Body of pancreas (tissue), 4 donors: ENCODE measurements at regions not wholly inside any gene's neighbourhood (a gene's known extent, or its start where the extent isn't known, plus 50 kb on each side); places are given as distances from the start of the nearest gene placed in this dataset.

ENCODE experiments used
- ATAC-seq: fragments of 150-250 bp; one replicate; pipeline ENCODE4 v1.9.1; 2016
- DNase-seq, 4 donors: peaks; one replicate each; pipeline ENCODE4 v3.0.0-alpha.2; 2019
- H3K27ac ChIP-seq, 4 donors: fragments of 200-600 bp; sonication (generic); 1 replicate in 3 of 4; 2 replicates in 1 of 4; pipeline versions ENCODE4 v1.5.1 to v1.6.1; 2016 to 2019; ENCODE audit warnings: mild to moderate bottlenecking in 1 of 4, mixed read lengths in 1 of 4, moderate library complexity in 1 of 4
- H3K27me3 ChIP-seq, 2 donors: fragments of 200-600 bp; sonication (generic); one replicate each; pipeline ENCODE4 v1.6.0; 2016; ENCODE audit warnings: mild to moderate bottlenecking in 1 of 2
- H3K36me3 ChIP-seq, 2 donors: fragments of 200-600 bp; sonication (generic); replicated peaks in 1 of 2; 2 replicates each; pipeline ENCODE4 v1.5.1; 2016; ENCODE audit warnings: low read depth in 2 of 2; ENCODE audit not compliant: insufficient read depth in 1 of 2
- H3K4me1 ChIP-seq: fragments of 200-600 bp; sonication (generic); one replicate; pipeline ENCODE4 v1.6.0; 2016
- H3K4me3 ChIP-seq, 2 donors: fragments of 200-600 bp; sonication (generic); 1 replicate in 1 of 2; 2 replicates in 1 of 2; pipeline ENCODE4 v1.5.1; 2016 to 2019
- H3K9me3 ChIP-seq, 3 donors: fragments of 200-600 bp; sonication (generic); 1 replicate in 2 of 3; 2 replicates in 1 of 3; pipeline ENCODE4 v1.5.1; 2016
- POLR2A ChIP-seq, 3 donors: fragments of 450-650 bp; IDR thresholded peaks; one replicate each; pipeline ENCODE4 v1.6.1; 2016; ENCODE audit warnings: antibody characterized with exemption in 3 of 3, mild to moderate bottlenecking in 2 of 3
- WGBS, 2 donors: methylation state at CpG; one replicate each; pipeline ENCODE4 v1.1.5; 2017; 5-methylcytosine and 5-hydroxymethylcytosine counted together
- intact Hi-C: fragments of 100-400 bp; cut with DNase I; formaldehyde crosslinking; loops from one replicate; pipeline ENCODE4 v1.15.1; 2023
- TF ChIP-seq, protein P1 (sequence below), 7 experiments: fragments of 450-650 bp in 4 of 7; fragments of 200-600 bp in 3 of 7; sonication (generic) in 3 of 7; IDR thresholded peaks; one replicate each; pipeline ENCODE4 v1.5.1; 2016 to 2019; ENCODE audit warnings: antibody characterized with exemption in 7 of 7

DNA sequence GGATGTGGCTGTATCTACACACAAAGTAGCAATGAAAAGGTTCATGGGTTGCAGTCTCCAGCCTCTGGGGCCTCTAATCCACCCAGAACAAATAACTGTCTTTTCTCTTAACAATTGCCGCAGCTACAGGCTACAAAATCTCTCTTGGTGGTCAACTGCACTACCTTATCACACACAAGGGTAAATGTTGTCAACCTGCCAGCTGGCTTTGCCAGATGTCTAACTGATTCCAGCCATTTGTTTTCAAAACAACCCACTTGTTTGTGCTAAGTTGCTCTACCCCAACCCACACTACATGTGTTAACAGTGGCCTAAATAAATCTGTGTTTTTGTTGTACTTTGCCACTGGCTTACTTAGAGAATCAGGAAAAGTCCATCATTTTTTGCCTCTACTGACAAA lies 447.3 kb downstream of the TAFA4 start:
- ATAC-seq (no peak), DNase-seq (no peak)
- no peaks in the 10 kb centered on the region for H3K9me3 ChIP-seq
- H3K27me3 ChIP-seq = no peaks in the 10 kb centered on the region
- TF ChIP-seq POLR2A (IDR thresholded peaks at IDR 0.05) = no peak
- H3K4me3 ChIP-seq = no peak overlapping the region
- H3K36me3 ChIP-seq = no peaks in the 10 kb centered on the region
- intact Hi-C loops = no loop called here
- no peaks in the 10 kb centered on the region for H3K4me1 ChIP-seq
- WGBS, 2 donors = 29 to 40% methylated on average over 1 of the region's 1 CpG
- H3K27ac ChIP-seq = no peak overlapping the region

DNA sequence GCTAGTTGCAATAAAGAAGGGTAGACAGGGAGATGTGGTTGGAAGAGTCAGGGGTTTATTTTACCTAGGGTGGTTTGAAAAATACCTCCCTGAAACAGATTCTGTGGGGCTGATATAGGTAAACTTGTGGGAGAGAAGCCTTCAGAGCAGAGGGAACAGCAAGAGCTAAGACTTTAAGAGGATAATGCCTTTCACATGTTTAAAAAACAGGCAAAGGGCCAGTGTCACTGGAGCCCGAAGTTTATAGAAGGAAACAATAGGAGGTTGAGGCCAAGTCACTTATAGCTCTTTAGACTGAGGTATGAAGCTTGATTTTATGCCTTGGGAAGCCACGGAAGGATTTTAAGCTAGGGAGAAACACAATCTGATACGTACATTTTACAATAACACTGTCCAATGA lies 448.7 kb downstream of the TAFA4 start:
- DNase-seq (no peak), ATAC-seq (no peak)
- Histone ChIP-seq H3K27ac (no peak overlapping the region), H3K9me3 (no peaks in the 10 kb centered on the region), H3K27me3 (no peaks in the 10 kb centered on the region), H3K4me1 (no peaks in the 10 kb centered on the region), H3K36me3 (no peaks in the 10 kb centered on the region), H3K4me3 (no peak overlapping the region)
- WGBS, 2 donors = 46 to 72% methylated on average over 3 of the region's 3 CpGs
- TF ChIP-seq, protein P1, sequence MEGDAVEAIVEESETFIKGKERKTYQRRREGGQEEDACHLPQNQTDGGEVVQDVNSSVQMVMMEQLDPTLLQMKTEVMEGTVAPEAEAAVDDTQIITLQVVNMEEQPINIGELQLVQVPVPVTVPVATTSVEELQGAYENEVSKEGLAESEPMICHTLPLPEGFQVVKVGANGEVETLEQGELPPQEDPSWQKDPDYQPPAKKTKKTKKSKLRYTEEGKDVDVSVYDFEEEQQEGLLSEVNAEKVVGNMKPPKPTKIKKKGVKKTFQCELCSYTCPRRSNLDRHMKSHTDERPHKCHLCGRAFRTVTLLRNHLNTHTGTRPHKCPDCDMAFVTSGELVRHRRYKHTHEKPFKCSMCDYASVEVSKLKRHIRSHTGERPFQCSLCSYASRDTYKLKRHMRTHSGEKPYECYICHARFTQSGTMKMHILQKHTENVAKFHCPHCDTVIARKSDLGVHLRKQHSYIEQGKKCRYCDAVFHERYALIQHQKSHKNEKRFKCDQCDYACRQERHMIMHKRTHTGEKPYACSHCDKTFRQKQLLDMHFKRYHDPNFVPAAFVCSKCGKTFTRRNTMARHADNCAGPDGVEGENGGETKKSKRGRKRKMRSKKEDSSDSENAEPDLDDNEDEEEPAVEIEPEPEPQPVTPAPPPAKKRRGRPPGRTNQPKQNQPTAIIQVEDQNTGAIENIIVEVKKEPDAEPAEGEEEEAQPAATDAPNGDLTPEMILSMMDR (IDR thresholded peaks at IDR 0.05) = no peak
- no peak for TF ChIP-seq POLR2A (IDR thresholded peaks at IDR 0.05)
- intact Hi-C loops = no loop called here

DNA sequence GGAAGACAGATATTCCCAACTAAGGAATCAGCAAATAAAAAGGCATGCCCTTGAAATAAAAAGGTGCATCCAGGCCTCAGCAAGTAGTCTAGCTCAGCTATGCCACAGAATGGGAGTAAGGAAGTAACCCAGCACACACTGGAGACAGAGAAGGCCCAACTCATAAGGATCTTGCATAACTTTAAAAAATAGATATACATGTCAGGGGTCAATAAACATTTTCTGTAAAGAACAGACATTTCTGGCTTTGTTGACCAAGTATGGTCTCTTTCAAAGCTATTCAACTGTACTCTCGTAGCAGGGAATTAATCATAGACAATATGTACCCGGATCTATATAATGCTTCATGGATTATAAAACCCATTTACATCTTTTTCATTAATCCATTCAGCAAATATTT lies 449.3 kb downstream of the TAFA4 start:
- DNase-seq (no peak), ATAC-seq (no peak)
- H3K27ac ChIP-seq = no peak overlapping the region
- intact Hi-C loops = no loop called here
- no peaks in the 10 kb centered on the region for H3K27me3 ChIP-seq
- no peaks in the 10 kb centered on the region for H3K9me3 ChIP-seq
- H3K4me1 ChIP-seq = no peaks in the 10 kb centered on the region
- 38 to 57% methylated on average over 2 of the region's 2 CpGs for WGBS, 2 donors
- no peaks in the 10 kb centered on the region for H3K36me3 ChIP-seq
- no peak for TF ChIP-seq POLR2A (IDR thresholded peaks at IDR 0.05)
- TF ChIP-seq, protein P1 (IDR thresholded peaks at IDR 0.05) = no peak
- no peak overlapping the region for H3K4me3 ChIP-seq

DNA sequence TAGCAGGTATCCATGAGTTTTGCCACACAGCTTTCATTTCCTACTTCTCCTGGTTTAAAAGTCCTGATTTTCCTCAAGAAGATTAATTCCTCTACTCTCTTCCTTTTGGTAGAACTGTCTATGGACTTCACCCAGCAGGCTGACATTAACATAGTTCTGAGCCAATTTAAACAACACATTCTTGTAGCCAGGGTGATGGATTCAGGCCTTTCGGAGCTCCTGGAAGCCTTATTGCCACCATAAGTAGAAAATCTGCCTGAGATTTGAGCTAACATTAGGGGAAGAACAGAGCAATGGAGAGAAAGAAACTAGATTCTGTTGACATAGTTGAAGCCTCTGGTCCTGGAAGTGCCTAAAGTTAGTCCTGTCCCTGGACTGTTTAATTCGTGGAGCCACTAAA lies 449.8 kb downstream of the TAFA4 start:
- Histone ChIP-seq H3K9me3 (no peaks in the 10 kb centered on the region), H3K4me1 (no peaks in the 10 kb centered on the region), H3K36me3 (no peaks in the 10 kb centered on the region), H3K27me3 (no peaks in the 10 kb centered on the region), H3K27ac (no peak overlapping the region), H3K4me3 (no peak overlapping the region)
- ATAC-seq (no peak), DNase-seq (no peak)
- intact Hi-C loops = no loop called here
- TF ChIP-seq POLR2A (IDR thresholded peaks at IDR 0.05) = no peak
- TF ChIP-seq, protein P1 (IDR thresholded peaks at IDR 0.05) = no peak
- 51 to 56% methylated on average over 2 of the region's 2 CpGs for WGBS, 2 donors

DNA sequence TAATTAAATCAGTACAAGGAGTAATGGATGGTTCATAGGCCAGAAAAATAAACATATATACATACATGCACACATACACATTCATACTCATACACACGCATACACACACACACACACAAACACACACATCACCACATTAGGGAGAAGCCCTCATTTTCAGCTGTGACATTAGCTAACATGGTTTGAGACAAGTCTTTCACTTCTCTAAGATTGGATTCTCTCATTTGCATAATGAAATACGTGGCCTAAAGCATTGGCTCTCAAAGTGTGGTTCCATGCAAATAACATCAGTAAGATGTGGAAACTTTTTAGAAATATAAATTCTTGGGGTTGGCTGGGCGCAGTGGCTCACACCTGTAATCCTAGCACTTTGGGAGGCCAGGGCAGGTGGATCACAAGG lies 452.6 kb downstream of the TAFA4 start:
- WGBS, 2 donors = 76 to 89% methylated on average over 3 of the region's 3 CpGs
- no peak for TF ChIP-seq POLR2A (IDR thresholded peaks at IDR 0.05)
- TF ChIP-seq, protein P1 (IDR thresholded peaks at IDR 0.05) = no peak
- ATAC-seq (no peak), DNase-seq (no peak)
- Histone ChIP-seq H3K4me3 (no peak overlapping the region), H3K9me3 (no peaks in the 10 kb centered on the region), H3K4me1 (no peaks in the 10 kb centered on the region), H3K27me3 (no peaks in the 10 kb centered on the region), H3K27ac (no peak overlapping the region), H3K36me3 (no peaks in the 10 kb centered on the region)
- intact Hi-C loops = no loop called here
